Vagina (tissue), 2 donors: ENCODE measurements at regions not wholly inside any gene's neighbourhood (a gene's known extent, or its start where the extent isn't known, plus 50 kb on each side); places are given as distances from the start of the nearest gene placed in this dataset.

Experiments
- DNase-seq, 2 donors: peaks; one replicate each; pipeline ENCODE4 v3.0.0-alpha.2; 2017; ENCODE audit errors: extremely low spot score in 2 of 2
- H3K27ac ChIP-seq: fragments of 200-600 bp; sonication (generic); one replicate; pipeline ENCODE4 v1.5.1; 2019
- H3K27me3 ChIP-seq: fragments of 200-600 bp; sonication (generic); one replicate; pipeline ENCODE4 v1.5.1; 2019
- H3K36me3 ChIP-seq, 2 donors: fragments of 200-600 bp; sonication (generic); one replicate each; pipeline ENCODE4 v1.5.1; 2017 to 2019
- H3K4me1 ChIP-seq: fragments of 200-600 bp; sonication (generic); one replicate; pipeline ENCODE4 v1.5.1; 2019
- H3K4me3 ChIP-seq, 2 donors: fragments of 200-600 bp; sonication (generic); 1 replicate in 1 of 2; 2 replicates in 1 of 2; pipeline ENCODE4 v1.5.1; 2016 to 2019
- H3K9me3 ChIP-seq: fragments of 200-600 bp; sonication (generic); one replicate; pipeline ENCODE4 v1.5.1; 2019
- POLR2A ChIP-seq, 2 donors: fragments of 450-650 bp; IDR thresholded peaks; one replicate each; pipeline ENCODE4 v1.6.1; 2017; ENCODE audit warnings: antibody characterized with exemption in 2 of 2, mild to moderate bottlenecking in 2 of 2, moderate library complexity in 2 of 2
- POLR2AphosphoS5 ChIP-seq, 2 donors: sonication (generic); formaldehyde crosslinking; IDR thresholded peaks; one replicate each; pipeline ENCODE4 v1.9.0; 2017; ENCODE audit warnings: antibody characterized with exemption in 2 of 2, mild to moderate bottlenecking in 2 of 2, low read depth in 1 of 2; ENCODE audit not compliant: insufficient read depth in 1 of 2
- intact Hi-C: fragments of 100-400 bp; cut with DNase I; formaldehyde crosslinking; loops from one replicate; pipeline ENCODE4 v1.15.1; 2023
- TF ChIP-seq, protein P1 (sequence below), 3 experiments: fragments of 450-650 bp in 2 of 3; fragments of 200-600 bp in 1 of 3; sonication (generic) in 1 of 3; IDR thresholded peaks; one replicate each; pipeline ENCODE4 v1.5.1; 2017 to 2019; ENCODE audit warnings: antibody characterized with exemption in 3 of 3, mild to moderate bottlenecking in 2 of 3, moderate library complexity in 2 of 3

DNA sequence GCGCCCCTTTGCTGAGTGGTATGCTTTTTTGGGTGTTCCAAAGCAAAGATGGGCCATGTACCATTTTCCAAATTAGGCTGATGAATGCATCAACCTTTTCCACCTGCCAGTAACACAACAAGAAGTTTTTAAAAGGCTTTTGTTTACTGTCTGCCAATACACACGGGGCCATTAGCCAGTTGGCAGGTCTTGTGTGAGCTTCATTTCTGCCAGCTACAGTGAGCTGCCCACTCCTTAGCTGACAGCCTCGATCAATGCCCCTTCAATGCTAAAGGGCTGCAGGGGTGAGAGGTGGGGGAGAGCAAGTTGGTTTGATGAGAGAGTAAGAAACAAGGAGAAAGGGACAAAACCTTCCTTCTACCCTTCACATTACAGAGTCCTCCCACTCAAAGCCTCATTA lies 128.7 kb downstream of the C5orf15 start:
- Histone ChIP-seq H3K36me3 (no peaks in the 10 kb centered on the region), H3K9me3 (no peaks in the 10 kb centered on the region), H3K4me3 (no peak overlapping the region), H3K27ac (no peak overlapping the region), H3K27me3 (no peaks in the 10 kb centered on the region), H3K4me1 (no peaks in the 10 kb centered on the region)
- no peak for DNase-seq
- intact Hi-C loops = no loop called here
- TF ChIP-seq POLR2A (IDR thresholded peaks at IDR 0.05) = no peak
- TF ChIP-seq POLR2AphosphoS5 (IDR thresholded peaks at IDR 0.05; ENCODE audit: insufficient read depth in 1 of 2, low read depth in 1 of 2) = no peak
- TF ChIP-seq, protein P1, sequence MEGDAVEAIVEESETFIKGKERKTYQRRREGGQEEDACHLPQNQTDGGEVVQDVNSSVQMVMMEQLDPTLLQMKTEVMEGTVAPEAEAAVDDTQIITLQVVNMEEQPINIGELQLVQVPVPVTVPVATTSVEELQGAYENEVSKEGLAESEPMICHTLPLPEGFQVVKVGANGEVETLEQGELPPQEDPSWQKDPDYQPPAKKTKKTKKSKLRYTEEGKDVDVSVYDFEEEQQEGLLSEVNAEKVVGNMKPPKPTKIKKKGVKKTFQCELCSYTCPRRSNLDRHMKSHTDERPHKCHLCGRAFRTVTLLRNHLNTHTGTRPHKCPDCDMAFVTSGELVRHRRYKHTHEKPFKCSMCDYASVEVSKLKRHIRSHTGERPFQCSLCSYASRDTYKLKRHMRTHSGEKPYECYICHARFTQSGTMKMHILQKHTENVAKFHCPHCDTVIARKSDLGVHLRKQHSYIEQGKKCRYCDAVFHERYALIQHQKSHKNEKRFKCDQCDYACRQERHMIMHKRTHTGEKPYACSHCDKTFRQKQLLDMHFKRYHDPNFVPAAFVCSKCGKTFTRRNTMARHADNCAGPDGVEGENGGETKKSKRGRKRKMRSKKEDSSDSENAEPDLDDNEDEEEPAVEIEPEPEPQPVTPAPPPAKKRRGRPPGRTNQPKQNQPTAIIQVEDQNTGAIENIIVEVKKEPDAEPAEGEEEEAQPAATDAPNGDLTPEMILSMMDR (IDR thresholded peaks at IDR 0.05) = no peak

DNA sequence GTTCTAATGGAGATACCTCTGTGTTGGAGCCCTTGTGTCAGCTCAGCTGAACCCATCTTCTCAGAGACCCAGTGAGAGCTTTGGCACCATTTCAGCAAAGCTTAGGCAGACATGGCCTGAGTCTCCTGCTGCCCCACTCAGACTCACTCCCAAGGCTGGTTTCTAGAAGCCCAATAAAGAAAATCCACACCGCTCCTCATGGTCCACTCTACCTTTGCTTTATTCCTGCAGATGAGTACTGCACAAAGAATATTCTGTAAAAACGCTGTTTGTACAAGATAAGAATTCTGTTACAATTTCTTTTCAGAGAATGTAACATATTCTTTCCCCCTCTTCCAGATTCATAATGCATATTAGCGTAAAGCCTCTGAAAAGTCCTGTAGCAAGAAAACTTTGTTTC lies 129.3 kb downstream of the C5orf15 start:
- Histone ChIP-seq H3K27me3 (no peaks in the 10 kb centered on the region), H3K27ac (no peak overlapping the region), H3K9me3 (no peaks in the 10 kb centered on the region), H3K36me3 (no peaks in the 10 kb centered on the region), H3K4me3 (no peak overlapping the region), H3K4me1 (no peaks in the 10 kb centered on the region)
- intact Hi-C loops = no loop called here
- TF ChIP-seq, protein P1 (IDR thresholded peaks at IDR 0.05) = no peak
- TF ChIP-seq POLR2AphosphoS5 (IDR thresholded peaks at IDR 0.05; ENCODE audit: insufficient read depth in 1 of 2, low read depth in 1 of 2) (no peak), POLR2A (IDR thresholded peaks at IDR 0.05) (no peak)
- DNase-seq = no peak

DNA sequence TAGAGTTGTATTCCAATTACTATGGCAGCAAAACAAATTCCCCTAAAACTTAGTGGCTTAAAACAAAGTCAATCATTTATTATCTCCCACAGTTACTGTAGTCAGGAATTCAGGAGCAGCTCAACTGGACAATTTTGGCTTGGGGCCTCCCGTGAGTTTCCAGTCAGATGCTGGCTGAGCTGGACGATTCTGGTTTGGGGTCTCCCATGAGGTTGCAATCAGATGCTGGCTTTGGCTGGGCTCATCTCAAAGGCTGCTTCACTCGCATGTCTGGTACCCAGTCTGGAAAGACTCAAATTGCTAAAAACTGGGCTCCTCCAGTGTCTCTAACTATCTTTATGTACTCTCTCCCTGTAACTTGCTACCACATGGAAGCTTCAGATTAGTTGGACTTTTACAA lies 130.1 kb downstream of the C5orf15 start:
- H3K36me3 ChIP-seq = no peaks in the 10 kb centered on the region
- H3K4me3 ChIP-seq = no peak overlapping the region
- intact Hi-C loops = no loop called here
- DNase-seq = no peak
- H3K9me3 ChIP-seq = no peaks in the 10 kb centered on the region
- no peaks in the 10 kb centered on the region for H3K4me1 ChIP-seq
- TF ChIP-seq POLR2AphosphoS5 (IDR thresholded peaks at IDR 0.05; ENCODE audit: insufficient read depth in 1 of 2, low read depth in 1 of 2) (no peak), POLR2A (IDR thresholded peaks at IDR 0.05) (no peak)
- TF ChIP-seq, protein P1 (IDR thresholded peaks at IDR 0.05) = no peak
- no peak overlapping the region for H3K27ac ChIP-seq
- no peaks in the 10 kb centered on the region for H3K27me3 ChIP-seq

DNA sequence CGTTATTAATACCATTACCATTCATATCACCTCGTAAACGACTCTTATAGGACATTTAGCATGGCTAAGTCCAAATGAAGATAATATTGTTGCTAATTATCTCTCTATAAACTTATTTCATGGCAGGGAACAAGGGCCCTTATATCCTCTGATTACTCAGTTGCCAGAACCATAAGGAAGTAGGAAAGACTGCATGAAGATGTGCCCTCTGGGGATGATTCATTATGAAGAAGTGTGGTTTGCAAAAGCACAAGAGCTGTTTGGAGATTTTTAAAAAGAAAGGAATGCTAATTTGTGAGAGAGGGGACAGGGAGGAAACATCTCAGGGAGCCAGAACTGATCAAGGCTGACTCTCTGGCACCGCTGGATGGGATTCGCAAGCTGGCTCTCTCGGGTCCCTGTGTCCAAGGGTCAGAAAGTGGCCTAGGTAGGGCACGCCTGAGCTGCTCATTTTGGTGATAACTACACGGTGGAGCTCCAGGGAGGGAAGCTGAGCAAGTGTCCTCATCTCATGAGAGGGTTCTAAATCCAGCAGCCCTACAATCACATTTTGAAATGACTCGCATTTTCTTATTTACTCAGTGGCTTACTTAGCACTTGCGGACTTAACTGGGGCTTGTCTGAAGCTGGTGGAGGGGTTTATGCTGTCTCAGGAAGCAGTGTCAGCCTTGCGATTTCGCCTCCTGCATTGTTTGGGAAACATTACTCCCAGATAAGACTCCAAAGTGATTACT lies 136.8 kb downstream of the C5orf15 start:
- Histone ChIP-seq H3K4me3 (no peak overlapping the region), H3K4me1 (no peaks in the 10 kb centered on the region), H3K27me3 (no peaks in the 10 kb centered on the region), H3K27ac (no peak overlapping the region), H3K36me3 (no peaks in the 10 kb centered on the region), H3K9me3 (no peaks in the 10 kb centered on the region)
- TF ChIP-seq POLR2A (IDR thresholded peaks at IDR 0.05) (no peak), POLR2AphosphoS5 (IDR thresholded peaks at IDR 0.05; ENCODE audit: insufficient read depth in 1 of 2, low read depth in 1 of 2) (no peak)
- TF ChIP-seq, protein P1 (IDR thresholded peaks at IDR 0.05) = no peak
- intact Hi-C loops = no loop called here
- DNase-seq = no peak

DNA sequence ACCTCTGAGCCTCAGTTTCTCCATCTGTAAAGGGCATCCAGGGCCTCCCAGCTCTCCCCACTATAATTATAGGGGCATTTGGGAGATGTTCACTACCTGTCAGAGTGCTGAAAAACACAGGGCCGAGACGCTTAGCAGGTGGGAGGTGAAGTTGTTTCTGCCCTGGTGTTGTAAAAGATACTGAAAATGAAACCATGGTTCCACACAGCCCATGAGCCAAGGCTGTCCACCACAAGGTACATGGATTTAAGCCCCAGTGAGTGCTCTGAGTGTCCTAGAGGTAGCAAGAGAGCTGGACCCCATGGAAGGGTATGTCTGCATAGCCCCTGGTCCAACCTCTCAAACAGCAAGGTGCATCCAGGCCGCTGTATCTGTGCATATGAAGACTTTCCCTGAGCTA lies 137.5 kb downstream of the C5orf15 start:
- TF ChIP-seq POLR2AphosphoS5 (IDR thresholded peaks at IDR 0.05; ENCODE audit: insufficient read depth in 1 of 2, low read depth in 1 of 2) (no peak), POLR2A (IDR thresholded peaks at IDR 0.05) (no peak)
- TF ChIP-seq, protein P1 (IDR thresholded peaks at IDR 0.05) = no peak
- no peak for DNase-seq
- Histone ChIP-seq H3K27ac (no peak overlapping the region), H3K27me3 (no peaks in the 10 kb centered on the region), H3K9me3 (no peaks in the 10 kb centered on the region), H3K4me3 (no peak overlapping the region), H3K36me3 (no peaks in the 10 kb centered on the region), H3K4me1 (no peaks in the 10 kb centered on the region)
- intact Hi-C loops = no loop called here
